HEK293 (cell line): ENCODE measurements at regions not wholly inside any gene's neighbourhood (a gene's known extent, or its start where the extent isn't known, plus 50 kb on each side); places are given as distances from the start of the nearest gene placed in this dataset.

Experiments used
- YY1 ChIP-seq: fragments of 450-650 bp; formaldehyde crosslinking; IDR thresholded peaks from 2 replicates; pipeline ENCODE4 v1.5.1; 2018; ENCODE audit warnings: missing biosample characterization, missing genetic modification characterization
- ZBTB26 ChIP-seq: fragments of 450-650 bp; formaldehyde crosslinking; optimal IDR thresholded peaks from 2 replicates; pipeline ENCODE3; 2016; ENCODE audit warnings: missing biosample characterization, mild to moderate bottlenecking, missing genetic modification characterization
- ZBTB7A ChIP-seq: fragments of 450-650 bp; formaldehyde crosslinking; IDR thresholded peaks from 2 replicates; pipeline ENCODE4 v1.5.1; 2016; ENCODE audit warnings: low read depth, missing biosample characterization, missing genetic modification characterization
- ZFP37 ChIP-seq: fragments of 450-650 bp; formaldehyde crosslinking; IDR thresholded peaks from 2 replicates; pipeline ENCODE4 v1.5.1; 2016; ENCODE audit warnings: missing biosample characterization, missing genetic modification characterization
- ZNF184 ChIP-seq: fragments of 450-650 bp; IDR thresholded peaks from 2 replicates; pipeline ENCODE4 v1.5.1; 2018; ENCODE audit warnings: missing biosample characterization, mild to moderate bottlenecking, missing genetic modification characterization
- ZNF549 ChIP-seq: fragments of 450-650 bp; IDR thresholded peaks from 2 replicates; pipeline ENCODE4 v1.5.1; 2018; ENCODE audit warnings: missing biosample characterization, missing genetic modification characterization, mild to moderate bottlenecking, inconsistent platforms, moderate library complexity
- ZNF677 ChIP-seq: fragments of 450-650 bp; IDR thresholded peaks from 2 replicates; pipeline ENCODE4 v1.5.0; 2018; ENCODE audit warnings: missing biosample characterization, mild to moderate bottlenecking, missing genetic modification characterization, moderate library complexity
- ZNF830 ChIP-seq: fragments of 450-650 bp; IDR thresholded peaks from 2 replicates; pipeline ENCODE4 v1.5.0; 2018; ENCODE audit warnings: missing biosample characterization, missing genetic modification characterization, low read depth, mild to moderate bottlenecking, moderate library complexity
- TF ChIP-seq, protein P1 (sequence below): fragments of 450-650 bp; formaldehyde crosslinking; IDR thresholded peaks from 2 replicates; pipeline ENCODE4 v1.5.1; 2016; ENCODE audit warnings: missing biosample characterization, missing genetic modification characterization

DNA sequence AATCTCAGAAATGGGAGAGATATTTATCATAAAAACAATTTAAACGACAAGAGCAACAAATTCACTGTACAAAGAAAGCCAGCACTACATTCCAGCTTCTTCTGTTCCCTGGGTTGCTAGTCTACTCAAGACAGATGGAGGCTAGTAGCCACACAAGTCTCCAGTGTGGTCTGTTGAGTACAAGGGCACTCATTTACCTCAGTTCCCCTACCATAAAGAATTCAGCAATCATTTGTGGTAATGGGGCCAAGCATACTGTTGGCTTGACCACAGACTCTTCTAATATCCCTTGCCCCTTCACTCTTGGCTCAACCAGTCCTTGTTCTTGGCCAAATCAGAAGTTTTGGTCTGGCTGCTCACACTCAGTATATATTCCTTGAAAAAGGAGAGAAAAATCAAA lies 212.3 kb downstream of the COX18 start:
- TF ChIP-seq, protein P1, sequence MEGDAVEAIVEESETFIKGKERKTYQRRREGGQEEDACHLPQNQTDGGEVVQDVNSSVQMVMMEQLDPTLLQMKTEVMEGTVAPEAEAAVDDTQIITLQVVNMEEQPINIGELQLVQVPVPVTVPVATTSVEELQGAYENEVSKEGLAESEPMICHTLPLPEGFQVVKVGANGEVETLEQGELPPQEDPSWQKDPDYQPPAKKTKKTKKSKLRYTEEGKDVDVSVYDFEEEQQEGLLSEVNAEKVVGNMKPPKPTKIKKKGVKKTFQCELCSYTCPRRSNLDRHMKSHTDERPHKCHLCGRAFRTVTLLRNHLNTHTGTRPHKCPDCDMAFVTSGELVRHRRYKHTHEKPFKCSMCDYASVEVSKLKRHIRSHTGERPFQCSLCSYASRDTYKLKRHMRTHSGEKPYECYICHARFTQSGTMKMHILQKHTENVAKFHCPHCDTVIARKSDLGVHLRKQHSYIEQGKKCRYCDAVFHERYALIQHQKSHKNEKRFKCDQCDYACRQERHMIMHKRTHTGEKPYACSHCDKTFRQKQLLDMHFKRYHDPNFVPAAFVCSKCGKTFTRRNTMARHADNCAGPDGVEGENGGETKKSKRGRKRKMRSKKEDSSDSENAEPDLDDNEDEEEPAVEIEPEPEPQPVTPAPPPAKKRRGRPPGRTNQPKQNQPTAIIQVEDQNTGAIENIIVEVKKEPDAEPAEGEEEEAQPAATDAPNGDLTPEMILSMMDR (tag by site-specific recombination), result no peak
- TF ChIP-seq YY1 (tag by site-specific recombination) (no peak), ZNF184 (no peak), ZNF549 (no peak), ZNF830 (no peak), ZFP37 (tag by site-specific recombination) (no peak), ZBTB7A (no peak), ZBTB26 (no peak), ZNF677 (tag by site-specific recombination) (no peak)
